CD4-positive, alpha-beta T cell treated with Interleukin-15 for 1 hour (primary cell): ENCODE measurements at regions not wholly inside any gene's neighbourhood (a gene's known extent, or its start where the extent isn't known, plus 50 kb on each side); places are given as distances from the start of the nearest gene placed in this dataset.
"Not testable (repeated sequence)": the region's sequence is repeated elsewhere in the genome, so short reads cannot be mapped to it uniquely, and the experiment has no call there.

Experiments used
- DNase-seq: peaks from one replicate; pipeline ENCODE4 v3.0.0-alpha.2; 2020

- no peak for DNase-seq
Observed at GRCh38 chr6:10343320-10343719, 71.6 kb downstream of the TFAP2A start.

- DNase-seq: no peak
Observed at GRCh38 chr6:10341605-10342004, 73.3 kb downstream of the TFAP2A start.

- no peak for DNase-seq
Observed at GRCh38 chr6:10338151-10338550, 76.7 kb downstream of the TFAP2A start.

- not testable (repeated sequence) for DNase-seq
Observed at GRCh38 chr6:10337376-10337775, 77.5 kb downstream of the TFAP2A start.

GRCh38 chr6:10332111-10332510 lies 82.8 kb downstream of the TFAP2A start:
- DNase-seq: no peak

GRCh38 chr6:10331334-10331968 lies 83.4 kb downstream of the TFAP2A start:
- DNase-seq: no peak

GRCh38 chr6:10330515-10330914 lies 84.4 kb downstream of the TFAP2A start:
- DNase-seq: no peak

- DNase-seq: no peak
Observed at GRCh38 chr6:10323018-10323417, 91.9 kb downstream of the TFAP2A start.

GRCh38 chr6:10320291-10320690 lies 94.6 kb downstream of the TFAP2A start:
- no peak for DNase-seq

- no peak for DNase-seq
Observed at GRCh38 chr6:10316373-10316721, 98.5 kb downstream of the TFAP2A start.

- no peak for DNase-seq
Observed at GRCh38 chr6:10315658-10316372, 99.1 kb downstream of the TFAP2A start.

- no peak for DNase-seq
Observed at GRCh38 chr6:10315034-10315433, 99.8 kb downstream of the TFAP2A start.

- DNase-seq: no peak
Observed at GRCh38 chr6:10314163-10314955, 100.5 kb downstream of the TFAP2A start.

- no peak for DNase-seq
Observed at GRCh38 chr6:10313799-10314162, 101.1 kb downstream of the TFAP2A start.

GRCh38 chr6:10312445-10312844 lies 102.4 kb downstream of the TFAP2A start:
- no peak for DNase-seq

- not testable (repeated sequence) for DNase-seq
Observed at GRCh38 chr6:10311546-10312405, 103.1 kb downstream of the TFAP2A start.

- no peak for DNase-seq
Observed at GRCh38 chr6:10310826-10311225, 104.0 kb downstream of the TFAP2A start.

- DNase-seq: no peak
Observed at GRCh38 chr6:10310330-10310653, 104.6 kb downstream of the TFAP2A start.

- DNase-seq: no peak
Observed at GRCh38 chr6:10309457-10310329, 105.2 kb downstream of the TFAP2A start.

- DNase-seq: no peak
Observed at GRCh38 chr6:10307476-10307875, 107.4 kb downstream of the TFAP2A start.

GRCh38 chr6:10307028-10307427 lies 107.8 kb downstream of the TFAP2A start:
- no peak for DNase-seq

GRCh38 chr6:10305790-10306415 lies 109.0 kb downstream of the TFAP2A start:
- DNase-seq: no peak
